SK-N-SH (cell line): ENCODE measurements at regions not wholly inside any gene's neighbourhood (a gene's known extent, or its start where the extent isn't known, plus 50 kb on each side); places are given as distances from the start of the nearest gene placed in this dataset.

Source experiments
- CTCF ChIA-PET: fragments of 300-600, 350-600 bp; formaldehyde crosslinking; extraction: SDS; loops from one replicate; lab custom pipeline; 2021; lab: Yijun Ruan, JAX
- POLR2A ChIA-PET: fragments of 350-600 bp; sonication (Branson Sonifier 250); formaldehyde crosslinking; extraction: SDS; loops from one replicate; lab custom pipeline; 2020; ENCODE audit warnings: antibody characterized with exemption, inconsistent platforms; lab: Yijun Ruan, JAX
- DNase-seq: peaks from one replicate; pipeline ENCODE4 v3.0.0; 2012
- H2AFZ ChIP-seq: fragments of 200-600 bp; sonication (generic); 2 replicates; pipeline ENCODE4 v1.8.1; 2016; ENCODE audit warnings: antibody characterized with exemption, mild to moderate bottlenecking, low read depth
- H3F3A ChIP-seq: fragments of 200-600 bp; sonication (generic); replicated peaks from 2 replicates; pipeline ENCODE3; 2016; ENCODE audit warnings: antibody characterized with exemption, mild to moderate bottlenecking; ENCODE audit not compliant: insufficient read depth
- H3K27ac ChIP-seq, 2 experiments: fragments of 200-500 bp in 1 of 2; fragments of 200-600 bp in 1 of 2; sonication (Bioruptor generic) in 1 of 2; sonication (generic), shearing (Covaris generic) in 1 of 2; 2 replicates each; pipeline versions ENCODE4 v1.5.1 to v1.6.1; 2014 to 2016; ENCODE audit warnings: low read depth in 2 of 2, inconsistent platforms in 1 of 2, low read length in 1 of 2, mild to moderate bottlenecking in 1 of 2, mixed read lengths in 1 of 2
- H3K27me3 ChIP-seq: fragments of 200-600 bp; sonication (generic), shearing (Covaris generic); 2 replicates; pipeline ENCODE4 v1.6.1; 2016; ENCODE audit warnings: mixed run types; ENCODE audit not compliant: insufficient read depth
- H3K36me3 ChIP-seq, 2 experiments: fragments of 200-500 bp in 1 of 2; fragments of 200-600 bp in 1 of 2; sonication (Bioruptor generic) in 1 of 2; sonication (generic) in 1 of 2; replicated peaks in 1 of 2; 2 replicates each; pipeline versions ENCODE3 to v1.5.1; 2014 to 2016; ENCODE audit warnings: low read length in 1 of 2, mild to moderate bottlenecking in 1 of 2; ENCODE audit not compliant: insufficient read depth in 2 of 2, control insufficient read depth in 1 of 2
- H3K4me1 ChIP-seq, 2 experiments: fragments of 200-500 bp in 1 of 2; fragments of 200-600 bp in 1 of 2; sonication (Bioruptor generic) in 1 of 2; sonication (generic), shearing (Covaris generic) in 1 of 2; 2 replicates each; pipeline versions ENCODE4 v1.5.1 to v1.6.1; 2014 to 2016; ENCODE audit warnings: low read depth in 1 of 2, low read length in 1 of 2, mixed run types in 1 of 2; ENCODE audit not compliant: insufficient read depth in 2 of 2, control insufficient read depth in 1 of 2
- H3K4me2 ChIP-seq: fragments of 200-600 bp; sonication (generic), shearing (Covaris generic); 2 replicates; pipeline ENCODE4 v1.6.1; 2017; ENCODE audit warnings: mixed run types
- H3K4me3 ChIP-seq, 2 experiments: fragments of 200-500 bp in 1 of 2; fragments of 200-600 bp in 1 of 2; sonication (Bioruptor generic) in 1 of 2; sonication (generic), shearing (Covaris generic) in 1 of 2; 2 replicates each; pipeline versions ENCODE4 v1.5.1 to v1.8.1; 2014 to 2016; ENCODE audit warnings: low read depth in 2 of 2, inconsistent platforms in 1 of 2, low read length in 1 of 2, mild to moderate bottlenecking in 1 of 2, mixed read lengths in 1 of 2, moderate library complexity in 1 of 2
- H3K79me2 ChIP-seq: fragments of 200-600 bp; sonication (generic); 2 replicates; pipeline ENCODE4 v1.8.1; 2017; ENCODE audit warnings: mild to moderate bottlenecking; ENCODE audit not compliant: insufficient read depth
- H3K9ac ChIP-seq: fragments of 200-600 bp; sonication (generic); 2 replicates; pipeline ENCODE4 v1.6.1; 2017; ENCODE audit warnings: mixed run types
- H3K9me2 ChIP-seq: fragments of 200-600 bp; sonication (generic); 2 replicates; pipeline ENCODE4 v1.6.1; 2017; ENCODE audit warnings: mixed run types
- H3K9me3 ChIP-seq: fragments of 200-600 bp; sonication (generic); 2 replicates; pipeline ENCODE4 v1.6.1; 2017; ENCODE audit warnings: mixed run types, mild to moderate bottlenecking, moderate library complexity
- H4K20me1 ChIP-seq: fragments of 200-600 bp; sonication (generic); 2 replicates; pipeline ENCODE4 v1.6.1; 2017; ENCODE audit warnings: mild to moderate bottlenecking, mixed run types; ENCODE audit not compliant: insufficient read depth
- GATA2 ChIP-seq: sonication (generic); formaldehyde crosslinking; IDR thresholded peaks from 2 replicates; pipeline ENCODE4 v1.5.0; 2020; ENCODE audit warnings: mild to moderate bottlenecking, missing genetic modification reagents
- JUND ChIP-seq: IDR thresholded peaks from 2 replicates; pipeline ENCODE4 v1.4.0; 2012
- RXRA ChIP-seq: IDR thresholded peaks from 2 replicates; pipeline ENCODE4 v1.4.0; 2012; ENCODE audit warnings: low read depth, mild to moderate bottlenecking, borderline replicate concordance
- USF2 ChIP-seq: fragments of 150-350 bp; IDR thresholded peaks from 2 replicates; pipeline ENCODE4 v1.6.1; 2017; ENCODE audit warnings: antibody characterized with exemption, low read length, low read depth, borderline replicate concordance
- ZBTB33 ChIP-seq: IDR thresholded peaks from 2 replicates; pipeline ENCODE4 v1.4.0; 2012; ENCODE audit warnings: low read depth, borderline replicate concordance
- WGBS: methylation state at CpG from one replicate; pipeline ENCODE4 v1.1.6; 2017; ENCODE audit warnings: low lambda C conversion rate; 5-methylcytosine and 5-hydroxymethylcytosine counted together
- TF ChIP-seq, protein P1 (sequence below): fragments of 150-350 bp; IDR thresholded peaks from 2 replicates; pipeline ENCODE4 v1.6.1; 2016; ENCODE audit warnings: mild to moderate bottlenecking, low read depth, low read length

GRCh38 chrX:17922303-17922702 is 61.2 kb upstream of the RAI2 start (continued):
- TF ChIP-seq ZBTB33: no peak
- TF ChIP-seq, protein P1, sequence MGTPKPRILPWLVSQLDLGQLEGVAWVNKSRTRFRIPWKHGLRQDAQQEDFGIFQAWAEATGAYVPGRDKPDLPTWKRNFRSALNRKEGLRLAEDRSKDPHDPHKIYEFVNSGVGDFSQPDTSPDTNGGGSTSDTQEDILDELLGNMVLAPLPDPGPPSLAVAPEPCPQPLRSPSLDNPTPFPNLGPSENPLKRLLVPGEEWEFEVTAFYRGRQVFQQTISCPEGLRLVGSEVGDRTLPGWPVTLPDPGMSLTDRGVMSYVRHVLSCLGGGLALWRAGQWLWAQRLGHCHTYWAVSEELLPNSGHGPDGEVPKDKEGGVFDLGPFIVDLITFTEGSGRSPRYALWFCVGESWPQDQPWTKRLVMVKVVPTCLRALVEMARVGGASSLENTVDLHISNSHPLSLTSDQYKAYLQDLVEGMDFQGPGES: no peak
- peak; percentile 74 for TF ChIP-seq GATA2 (CRISPR knock-in tag)
- TF ChIP-seq, all 33 proteins: peak for 4

DNA sequence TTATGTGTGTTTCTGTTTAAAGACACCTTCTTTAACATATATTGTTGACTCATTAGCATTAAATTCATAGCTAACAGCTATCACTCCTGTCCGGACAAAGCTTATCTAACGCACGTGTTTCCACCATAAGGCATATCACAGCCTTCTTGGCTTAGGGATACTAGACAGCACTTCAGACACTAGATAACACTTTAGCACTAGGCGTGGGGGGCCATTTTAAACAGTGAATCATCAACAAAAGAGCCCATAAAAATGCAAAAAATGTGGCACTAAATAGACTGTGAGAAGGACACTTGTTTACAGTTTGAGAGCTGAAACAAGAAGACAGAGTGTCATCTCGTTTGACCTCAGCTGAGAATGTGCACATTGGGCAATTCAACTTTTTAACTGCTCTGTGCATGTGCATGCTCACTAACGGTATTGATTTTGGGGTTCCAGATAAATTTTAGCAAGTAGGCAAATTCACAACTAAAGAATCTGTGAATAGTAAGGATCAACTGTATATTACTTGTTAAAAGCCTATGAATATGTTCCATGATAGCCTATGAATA is 58.9 kb upstream of the RAI2 start:
- H3K27ac ChIP-seq: no peak overlapping the region
- no peaks in the 10 kb centered on the region for H3K27me3 ChIP-seq
- H3F3A ChIP-seq: no peaks in the 10 kb centered on the region
- no peaks in the 10 kb centered on the region for H4K20me1 ChIP-seq
- POLR2A ChIA-PET: no interaction called here
- H2AFZ ChIP-seq: no peak overlapping the region
- no peaks in the 10 kb centered on the region for H3K4me1 ChIP-seq
- no peaks in the 10 kb centered on the region for H3K36me3 ChIP-seq
- no peaks in the 10 kb centered on the region for H3K79me2 ChIP-seq
- H3K9ac ChIP-seq: no peak overlapping the region
- no peaks in the 10 kb centered on the region for H3K9me3 ChIP-seq
- H3K4me2 ChIP-seq: no peak overlapping the region
- H3K4me3 ChIP-seq: no peak overlapping the region
- DNase-seq: no peak
- CTCF ChIA-PET: no interaction called here
- H3K9me2 ChIP-seq: no peaks in the 10 kb centered on the region
- no peak for TF ChIP-seq RXRA
- no peak for TF ChIP-seq USF2
- TF ChIP-seq, all 33 proteins: peak for 0
- WGBS: 41% methylated on average over 6 of the region's 6 CpGs

GRCh38 chrX:17917945-17918577 is 57.0 kb upstream of the RAI2 start:
- H3K36me3 ChIP-seq: no peaks in the 10 kb centered on the region
- no peak for DNase-seq
- no peaks in the 10 kb centered on the region for H4K20me1 ChIP-seq
- ChIA-PET CTCF (interaction anchor here (1.2 to 1.7 kb wide), 2 partner anchors 14 to 25 kb away, joined by 3 to 4 read pairs; no protein-coding TSS in a partner anchor), POLR2A (no interaction called here)
- no peak overlapping the region for H3K4me2 ChIP-seq
- no peaks in the 10 kb centered on the region for H3F3A ChIP-seq
- WGBS: 19% methylated on average over 4 of the region's 4 CpGs
- H2AFZ ChIP-seq: no peak overlapping the region
- H3K79me2 ChIP-seq: no peaks in the 10 kb centered on the region
- no peaks in the 10 kb centered on the region for H3K27me3 ChIP-seq
- H3K27ac ChIP-seq: no peak overlapping the region
- no peaks in the 10 kb centered on the region for H3K9me3 ChIP-seq
- no peak for TF ChIP-seq JUND
- no peak overlapping the region for H3K4me3 ChIP-seq
- H3K9me2 ChIP-seq: no peaks in the 10 kb centered on the region
- no peak overlapping the region for H3K9ac ChIP-seq
- H3K4me1 ChIP-seq: no peaks in the 10 kb centered on the region
